H9 (cell line): ENCODE measurements at regions not wholly inside any gene's neighbourhood (a gene's known extent, or its start where the extent isn't known, plus 50 kb on each side); places are given as distances from the start of the nearest gene placed in this dataset.

Source experiments
- DNase-seq: peaks from one replicate; pipeline ENCODE4 v3.0.0-alpha.2; 2017
- H2AFZ ChIP-seq: one replicate; pipeline ENCODE4 v1.6.1; 2013; ENCODE audit warnings: mild to moderate bottlenecking, low read length, control low read depth, moderate library complexity
- H2AK5ac ChIP-seq: 2 replicates; pipeline ENCODE4 v1.6.1; 2013; ENCODE audit warnings: low read length, control low read depth, mixed read lengths; ENCODE audit not compliant: insufficient read length
- H2BK120ac ChIP-seq: one replicate; pipeline ENCODE4 v1.6.1; 2013; ENCODE audit warnings: low read depth, mild to moderate bottlenecking, low read length, control low read depth, inconsistent platforms; ENCODE audit not compliant: poor library complexity, severe bottlenecking
- H2BK12ac ChIP-seq: 2 replicates; pipeline ENCODE4 v1.6.1; 2013; ENCODE audit warnings: low read length, control low read depth, mixed read lengths, low read depth; ENCODE audit not compliant: insufficient read length
- H2BK15ac ChIP-seq: 2 replicates; pipeline ENCODE4 v1.6.1; 2013; ENCODE audit warnings: low read depth, low read length, control low read depth
- H2BK20ac ChIP-seq: one replicate; pipeline ENCODE4 v1.6.1; 2013; ENCODE audit warnings: low read depth, mild to moderate bottlenecking, low read length, control low read depth, inconsistent platforms; ENCODE audit not compliant: poor library complexity, severe bottlenecking
- H2BK5ac ChIP-seq: 2 replicates; pipeline ENCODE4 v1.6.1; 2013; ENCODE audit warnings: low read length, control low read depth, mixed read lengths; ENCODE audit not compliant: insufficient read length
- H3K14ac ChIP-seq: 2 replicates; pipeline ENCODE4 v1.6.1; 2013; ENCODE audit warnings: low read length, control low read depth; ENCODE audit not compliant: insufficient read depth
- H3K18ac ChIP-seq: 2 replicates; pipeline ENCODE4 v1.6.1; 2013; ENCODE audit warnings: low read depth, mild to moderate bottlenecking, mixed read lengths, low read length, control low read depth; ENCODE audit not compliant: insufficient read length
- H3K23ac ChIP-seq: 2 replicates; pipeline ENCODE4 v1.6.1; 2013; ENCODE audit warnings: low read length, control low read depth, mixed read lengths, low read depth; ENCODE audit not compliant: insufficient read length
- H3K23me2 ChIP-seq: 2 replicates; pipeline ENCODE4 v1.6.1; 2013; ENCODE audit warnings: low read depth, mild to moderate bottlenecking, mixed read lengths, low read length, control low read depth; ENCODE audit not compliant: insufficient read length, poor library complexity, severe bottlenecking
- H3K27ac ChIP-seq: 2 replicates; pipeline ENCODE4 v1.5.1; 2013; ENCODE audit warnings: low read length, control low read depth, mixed read lengths, low read depth; ENCODE audit not compliant: insufficient read length
- H3K27me3 ChIP-seq: 2 replicates; pipeline ENCODE4 v1.6.1; 2013; ENCODE audit warnings: low read length, control low read depth, inconsistent platforms; ENCODE audit not compliant: insufficient read depth
- H3K4ac ChIP-seq: 2 replicates; pipeline ENCODE4 v1.6.1; 2013; ENCODE audit warnings: low read depth, mild to moderate bottlenecking, control low read depth, inconsistent platforms, low read length, moderate library complexity
- H3K4me1 ChIP-seq: 2 replicates; pipeline ENCODE4 v1.6.1; 2013; ENCODE audit warnings: low read length, control low read depth, inconsistent platforms; ENCODE audit not compliant: insufficient read depth
- H3K4me2 ChIP-seq: 2 replicates; pipeline ENCODE4 v1.6.1; 2013; ENCODE audit warnings: low read length, control low read depth, mixed read lengths; ENCODE audit not compliant: insufficient read length, insufficient read depth
- H3K56ac ChIP-seq: 2 replicates; pipeline ENCODE4 v1.6.1; 2013; ENCODE audit warnings: low read depth, mild to moderate bottlenecking, mixed read lengths, low read length, control low read depth; ENCODE audit not compliant: insufficient read length
- H3K79me1 ChIP-seq: 2 replicates; pipeline ENCODE4 v1.6.1; 2013; ENCODE audit warnings: low read depth, mild to moderate bottlenecking, moderate library complexity, low read length, control low read depth, inconsistent platforms; ENCODE audit not compliant: insufficient read depth, poor library complexity, severe bottlenecking
- H3K79me2 ChIP-seq: 2 replicates; pipeline ENCODE4 v1.6.1; 2013; ENCODE audit warnings: low read length, control low read depth, inconsistent platforms; ENCODE audit not compliant: insufficient read depth
- H3K9ac ChIP-seq: 2 replicates; pipeline ENCODE4 v1.6.1; 2013; ENCODE audit warnings: low read length, control low read depth, mixed read lengths; ENCODE audit not compliant: insufficient read length; ENCODE audit errors: extremely low read depth
- H3K9me3 ChIP-seq: one replicate; pipeline ENCODE4 v1.6.1; 2013; ENCODE audit warnings: low read depth, low read length, inconsistent platforms; ENCODE audit not compliant: control insufficient read depth
- H3T11ph ChIP-seq: one replicate; pipeline ENCODE4 v1.6.1; 2013; ENCODE audit warnings: mild to moderate bottlenecking, low read length, control low read depth, inconsistent platforms
- H4K20me1 ChIP-seq: one replicate; pipeline ENCODE4 v1.6.1; 2013; ENCODE audit not compliant: control insufficient read depth, insufficient read length, insufficient read depth
- H4K5ac ChIP-seq: 2 replicates; pipeline ENCODE4 v1.6.1; 2013; ENCODE audit warnings: low read depth, mild to moderate bottlenecking, mixed read lengths, low read length, control low read depth; ENCODE audit not compliant: insufficient read length
- H4K8ac ChIP-seq: replicated peaks from 2 replicates; pipeline ENCODE4 v1.6.1; 2013; ENCODE audit warnings: low read length, control low read depth, mixed read lengths, low read depth; ENCODE audit not compliant: insufficient read length
- H4K91ac ChIP-seq: 2 replicates; pipeline ENCODE4 v1.6.1; 2013; ENCODE audit warnings: low read depth, mild to moderate bottlenecking, moderate library complexity, mixed read lengths, low read length, control low read depth; ENCODE audit not compliant: insufficient read length
- H3K27ac Mint-ChIP-seq, 3 experiments: 2 replicates in 2 of 3; 3 replicates in 1 of 3; pipeline ENCODE4 v1.8.0; 2020 to 2021; ENCODE audit warnings: mixed read lengths in 3 of 3, mild to moderate bottlenecking in 1 of 3, moderate library complexity in 1 of 3
- H3K27me3 Mint-ChIP-seq: 2 replicates; pipeline ENCODE4 v1.8.0; 2021; ENCODE audit warnings: low read depth, mild to moderate bottlenecking, moderate library complexity, mixed read lengths
- H3K36me3 Mint-ChIP-seq, 3 experiments: 2 replicates in 2 of 3; 3 replicates in 1 of 3; pipeline ENCODE4 v1.8.0; 2020 to 2021; ENCODE audit warnings: low read depth in 3 of 3, mixed read lengths in 3 of 3; ENCODE audit not compliant: insufficient read depth in 1 of 3
- H3K4me1 Mint-ChIP-seq, 2 experiments: 2 replicates each; pipeline ENCODE4 v1.8.0; 2020; ENCODE audit warnings: mixed read lengths in 2 of 2
- H3K4me3 Mint-ChIP-seq, 2 experiments: 2 replicates in 1 of 2; 3 replicates in 1 of 2; pipeline ENCODE4 v1.8.0; 2020 to 2021; ENCODE audit warnings: mild to moderate bottlenecking in 2 of 2, mixed read lengths in 2 of 2, moderate library complexity in 1 of 2
- H3K9me3 Mint-ChIP-seq, 2 experiments: 2 replicates in 1 of 2; 3 replicates in 1 of 2; pipeline ENCODE4 v1.8.0; 2020; ENCODE audit warnings: mild to moderate bottlenecking in 2 of 2, mixed read lengths in 2 of 2, moderate library complexity in 1 of 2
- CTCF ChIP-seq: fragments of 200-600 bp; sonication (generic); conservative IDR thresholded peaks from 3 replicates; pipeline ENCODE4 v1.8.0; 2021; ENCODE audit warnings: antibody characterized with exemption, mild to moderate bottlenecking
- WGBS: extraction: QIAGEN DNeasy Blood & Tissue Kit; methylation state at CpG from one replicate; pipeline ENCODE4 v1.1.7; 2013; ENCODE audit warnings: missing lambda C conversion rate, low lambda C conversion rate, mixed read lengths; ENCODE audit not compliant: insufficient read length; ENCODE audit errors: extremely low coverage; 5-methylcytosine and 5-hydroxymethylcytosine counted together

GRCh38 chr1:220430586-220430985 lies 97.3 kb upstream of the MARK1 start:
- peaks cover 7% of the 10 kb centered on the region in 2 experiments for H3K4me1 Mint-ChIP-seq
- H2AK5ac ChIP-seq = no peak overlapping the region

More at GRCh38 chr1:220430586-220430985, 97.3 kb upstream of the MARK1 start:
- H3K56ac ChIP-seq = no peak overlapping the region
- H3K18ac ChIP-seq = no peak overlapping the region
- no peak overlapping the region for H2BK15ac ChIP-seq
- no CpG with 5 or more reads among the region's 2 CpGs for WGBS
- H3T11ph ChIP-seq = no peak overlapping the region
- no peak overlapping the region for H2AFZ ChIP-seq
- no peak overlapping the region for H2BK5ac ChIP-seq
- H3K4ac ChIP-seq = no peak overlapping the region
- no peak overlapping the region for H4K8ac ChIP-seq
- no peaks in the 10 kb centered on the region for H3K79me2 ChIP-seq
- no peaks in the 10 kb centered on the region for H3K9me3 Mint-ChIP-seq
- no peaks in the 10 kb centered on the region for H3K27me3 Mint-ChIP-seq
- H3K36me3 Mint-ChIP-seq = no peaks in the 10 kb centered on the region; a peak in 1 of 7 replicates
- no peak overlapping the region for H3K4me2 ChIP-seq
- no peaks in the 10 kb centered on the region for H3K27me3 ChIP-seq
- DNase-seq = no peak
- H2BK120ac ChIP-seq = no peak overlapping the region
- H3K23me2 ChIP-seq = no peaks in the 10 kb centered on the region
- H3K23ac ChIP-seq = no peak overlapping the region
- no peak overlapping the region for H3K27ac Mint-ChIP-seq
- no peak overlapping the region for H2BK12ac ChIP-seq
- H3K4me1 ChIP-seq = peaks cover 3% of the 10 kb centered on the region; the same call in 1 of the 2 replicates
- H3K27ac ChIP-seq = no peak overlapping the region
- no peak overlapping the region for H3K14ac ChIP-seq
- H3K4me3 Mint-ChIP-seq = no peak overlapping the region
- H4K20me1 ChIP-seq = no peaks in the 10 kb centered on the region
- TF ChIP-seq CTCF = no peak
- no peak overlapping the region for H4K91ac ChIP-seq
- H3K9me3 ChIP-seq = no peaks in the 10 kb centered on the region
- no peaks in the 10 kb centered on the region for H3K79me1 ChIP-seq
- H3K9ac ChIP-seq = no peak overlapping the region
- no peak overlapping the region for H4K5ac ChIP-seq
- H2BK20ac ChIP-seq = no peak overlapping the region
